AG09309 (cell line): ENCODE measurements at regions not wholly inside any gene's neighbourhood (a gene's known extent, or its start where the extent isn't known, plus 50 kb on each side); places are given as distances from the start of the nearest gene placed in this dataset.

ENCODE experiments used
- DNase-seq: peaks from one replicate; pipeline ENCODE4 v3.0.0-alpha.2; 2010; ENCODE audit warnings: low read depth
- H3K4me3 ChIP-seq: 2 replicates; pipeline ENCODE4 v1.5.1; 2011; ENCODE audit warnings: mild to moderate bottlenecking, low read depth, low read length, moderate library complexity; ENCODE audit not compliant: control insufficient read depth
- CTCF ChIP-seq: IDR thresholded peaks from 2 replicates; pipeline ENCODE4 v1.5.1; 2011; ENCODE audit warnings: mild to moderate bottlenecking, low read depth, low read length, inconsistent platforms; ENCODE audit not compliant: insufficient read depth, control insufficient read depth; ENCODE audit errors: missing control alignments

- H3K4me3 ChIP-seq = no peak overlapping the region
- TF ChIP-seq CTCF = no peak
- DNase-seq = no peak
Observed at GRCh38 chr1:79787631-79788030, 781.1 kb upstream of the ADGRL4 start.

- DNase-seq = no peak
- H3K4me3 ChIP-seq = no peak overlapping the region
- no peak for TF ChIP-seq CTCF
Observed at GRCh38 chr1:79785964-79786363, 779.4 kb upstream of the ADGRL4 start.

GRCh38 chr1:79785561-79785960 lies 779.0 kb upstream of the ADGRL4 start:
- no peak for TF ChIP-seq CTCF
- no peak overlapping the region for H3K4me3 ChIP-seq
- DNase-seq = no peak

GRCh38 chr1:79781261-79781660 lies 774.7 kb upstream of the ADGRL4 start:
- H3K4me3 ChIP-seq = no peak overlapping the region
- DNase-seq = no peak
- TF ChIP-seq CTCF = no peak

GRCh38 chr1:79777481-79778219 lies 771.1 kb upstream of the ADGRL4 start:
- no peak for TF ChIP-seq CTCF
- H3K4me3 ChIP-seq = no peak overlapping the region
- no peak for DNase-seq

- no peak for TF ChIP-seq CTCF
- DNase-seq = no peak
- H3K4me3 ChIP-seq = no peak overlapping the region
Observed at GRCh38 chr1:79775402-79775801, 768.9 kb upstream of the ADGRL4 start.
